Testis (tissue), 2 donors: ENCODE measurements at regions not wholly inside any gene's neighbourhood (a gene's known extent, or its start where the extent isn't known, plus 50 kb on each side); places are given as distances from the start of the nearest gene placed in this dataset.

Experiments used
- CTCF ChIP-seq, 3 experiments: fragments of 450-650 bp in 2 of 3; fragments of 200-600 bp in 1 of 3; sonication (generic) in 1 of 3; IDR thresholded peaks; one replicate each; pipeline ENCODE4 v1.5.1; 2016 to 2019; ENCODE audit warnings: antibody characterized with exemption in 3 of 3, mild to moderate bottlenecking in 2 of 3, moderate library complexity in 1 of 3
- POLR2A ChIP-seq: fragments of 450-650 bp; IDR thresholded peaks from one replicate; pipeline ENCODE4 v1.6.1; 2017; ENCODE audit warnings: antibody characterized with exemption, mild to moderate bottlenecking, moderate library complexity

- no peak for TF ChIP-seq CTCF (IDR thresholded peaks at IDR 0.05)
- TF ChIP-seq POLR2A, result no peak
These were observed 162.1 kb upstream of the MIR17HG start for GRCh38 chr13:91185294-91185863.
